Mesothelial cell of epicardium (in vitro differentiated cells): ENCODE measurements at regions not wholly inside any gene's neighbourhood (a gene's known extent, or its start where the extent isn't known, plus 50 kb on each side); places are given as distances from the start of the nearest gene placed in this dataset.
"Not testable (repeated sequence)": the region's sequence is repeated elsewhere in the genome, so short reads cannot be mapped to it uniquely, and the experiment has no call there.

ENCODE experiments used
- DNase-seq, 2 experiments: peaks; one replicate each; pipeline ENCODE4 v3.0.0; 2021; ENCODE audit warnings: low spot score in 2 of 2; ENCODE audit not compliant: unreplicated experiment in 2 of 2
- H3K27ac Mint-ChIP-seq: 2 replicates; pipeline ENCODE4 v1.8.0; 2021; ENCODE audit warnings: mixed read lengths
- H3K27me3 Mint-ChIP-seq: 2 replicates; pipeline ENCODE4 v1.8.0; 2021; ENCODE audit warnings: low read depth, mixed read lengths
- H3K36me3 Mint-ChIP-seq: 2 replicates; pipeline ENCODE4 v1.8.0; 2021; ENCODE audit warnings: mixed read lengths
- H3K4me1 Mint-ChIP-seq: 2 replicates; pipeline ENCODE4 v1.8.0; 2021; ENCODE audit warnings: mixed read lengths
- H3K4me3 Mint-ChIP-seq: 2 replicates; pipeline ENCODE4 v1.8.0; 2021; ENCODE audit warnings: mild to moderate bottlenecking, moderate library complexity, mixed read lengths
- H3K9me3 Mint-ChIP-seq: 2 replicates; pipeline ENCODE4 v1.8.0; 2021; ENCODE audit warnings: mixed read lengths
- TF ChIP-seq, protein P1 (sequence below): fragments of 200-600 bp; sonication (generic); IDR thresholded peaks from one replicate; pipeline ENCODE4 v1.5.0; 2021; ENCODE audit warnings: antibody characterized with exemption; ENCODE audit not compliant: unreplicated experiment

DNA sequence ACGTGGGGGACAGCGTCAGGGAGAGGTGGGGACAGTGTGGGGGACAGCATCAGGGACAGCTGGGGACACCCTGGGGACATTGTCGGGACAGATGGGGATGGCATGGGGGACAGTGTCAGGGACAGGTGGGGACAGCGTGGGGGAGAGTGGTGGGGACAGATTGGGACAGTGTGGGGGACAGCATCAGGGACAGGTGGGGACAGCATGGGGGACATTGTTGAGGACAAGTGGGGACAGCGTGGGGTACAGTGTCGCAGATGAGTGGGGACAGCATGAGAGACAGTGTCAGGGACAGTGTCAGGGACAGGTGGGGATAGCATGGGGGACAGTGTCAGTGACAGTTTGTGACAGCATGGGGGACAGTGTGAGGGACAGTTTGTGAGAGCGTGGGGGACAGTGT is 240.9 kb downstream of the TMEM121 start:
- Mint-ChIP-seq H3K27me3 (no peaks in the 10 kb centered on the region), H3K4me1 (no peaks in the 10 kb centered on the region), H3K9me3 (peaks cover 15% of the 10 kb centered on the region), H3K36me3 (peaks cover 3% of the 10 kb centered on the region), H3K4me3 (no peak overlapping the region), H3K27ac (no peak overlapping the region)
- no peak for DNase-seq
- TF ChIP-seq, protein P1, sequence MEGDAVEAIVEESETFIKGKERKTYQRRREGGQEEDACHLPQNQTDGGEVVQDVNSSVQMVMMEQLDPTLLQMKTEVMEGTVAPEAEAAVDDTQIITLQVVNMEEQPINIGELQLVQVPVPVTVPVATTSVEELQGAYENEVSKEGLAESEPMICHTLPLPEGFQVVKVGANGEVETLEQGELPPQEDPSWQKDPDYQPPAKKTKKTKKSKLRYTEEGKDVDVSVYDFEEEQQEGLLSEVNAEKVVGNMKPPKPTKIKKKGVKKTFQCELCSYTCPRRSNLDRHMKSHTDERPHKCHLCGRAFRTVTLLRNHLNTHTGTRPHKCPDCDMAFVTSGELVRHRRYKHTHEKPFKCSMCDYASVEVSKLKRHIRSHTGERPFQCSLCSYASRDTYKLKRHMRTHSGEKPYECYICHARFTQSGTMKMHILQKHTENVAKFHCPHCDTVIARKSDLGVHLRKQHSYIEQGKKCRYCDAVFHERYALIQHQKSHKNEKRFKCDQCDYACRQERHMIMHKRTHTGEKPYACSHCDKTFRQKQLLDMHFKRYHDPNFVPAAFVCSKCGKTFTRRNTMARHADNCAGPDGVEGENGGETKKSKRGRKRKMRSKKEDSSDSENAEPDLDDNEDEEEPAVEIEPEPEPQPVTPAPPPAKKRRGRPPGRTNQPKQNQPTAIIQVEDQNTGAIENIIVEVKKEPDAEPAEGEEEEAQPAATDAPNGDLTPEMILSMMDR = no peak

DNA sequence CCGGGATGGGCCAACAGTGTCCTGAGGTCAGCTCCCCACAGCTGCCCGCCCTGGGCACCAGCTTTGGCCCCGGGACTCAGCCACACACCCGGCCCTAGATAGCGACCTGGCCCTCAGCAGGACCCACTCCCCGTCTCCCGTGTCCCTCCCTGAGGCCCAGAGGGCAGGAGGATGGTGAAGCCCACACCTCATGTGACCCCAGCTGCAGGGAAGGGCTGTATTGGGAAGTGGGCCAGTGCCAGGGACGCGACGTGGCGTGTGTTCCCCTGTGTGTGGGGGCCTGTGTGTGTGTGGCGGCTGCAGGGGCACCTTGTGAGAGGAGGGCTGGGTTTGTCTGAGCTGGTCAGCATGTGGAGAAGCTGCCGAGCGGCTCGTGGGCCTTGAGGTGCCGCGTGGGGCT is 241.7 kb downstream of the TMEM121 start:
- DNase-seq, H3K27ac Mint-ChIP-seq, H3K36me3 Mint-ChIP-seq, H3K27me3 Mint-ChIP-seq, H3K4me3 Mint-ChIP-seq, H3K4me1 Mint-ChIP-seq: not testable (repeated sequence)
- H3K9me3 Mint-ChIP-seq = peaks cover 15% of the 10 kb centered on the region

DNA sequence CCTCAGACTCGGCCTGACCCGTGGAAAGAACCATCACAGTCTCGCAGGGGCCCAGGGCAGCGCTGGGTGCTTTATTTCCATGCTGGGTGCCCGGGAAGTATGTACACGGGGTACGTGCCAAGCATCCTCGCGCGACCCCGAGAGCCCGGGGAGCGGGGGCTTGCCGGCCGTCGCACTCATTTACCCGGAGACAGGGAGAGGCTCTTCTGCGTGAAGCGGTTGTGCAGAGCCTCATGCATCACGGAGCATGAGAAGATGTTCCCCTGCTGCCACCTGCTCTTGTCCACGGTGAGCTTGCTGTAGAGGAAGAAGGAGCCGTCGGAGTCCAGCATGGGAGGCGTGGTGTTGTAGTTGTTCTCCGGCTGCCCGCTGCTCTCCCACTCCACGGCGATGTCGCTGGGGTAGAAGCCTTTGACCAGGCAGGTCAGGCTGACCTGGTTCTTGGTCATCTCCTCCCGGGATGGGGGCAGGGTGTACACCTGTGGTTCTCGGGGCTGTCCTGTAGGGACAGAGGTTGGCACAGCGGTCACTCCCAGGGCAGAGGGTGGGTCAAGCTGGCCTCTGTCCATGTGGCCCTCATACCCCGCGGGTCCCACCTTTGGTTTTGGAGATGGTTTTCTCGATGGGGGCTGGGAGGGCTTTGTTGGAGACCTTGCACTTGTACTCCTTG is 242.8 kb downstream of the TMEM121 start:
- not testable (repeated sequence) for H3K4me3 Mint-ChIP-seq, DNase-seq
- peaks cover 20% of the 10 kb centered on the region for H3K9me3 Mint-ChIP-seq

DNA sequence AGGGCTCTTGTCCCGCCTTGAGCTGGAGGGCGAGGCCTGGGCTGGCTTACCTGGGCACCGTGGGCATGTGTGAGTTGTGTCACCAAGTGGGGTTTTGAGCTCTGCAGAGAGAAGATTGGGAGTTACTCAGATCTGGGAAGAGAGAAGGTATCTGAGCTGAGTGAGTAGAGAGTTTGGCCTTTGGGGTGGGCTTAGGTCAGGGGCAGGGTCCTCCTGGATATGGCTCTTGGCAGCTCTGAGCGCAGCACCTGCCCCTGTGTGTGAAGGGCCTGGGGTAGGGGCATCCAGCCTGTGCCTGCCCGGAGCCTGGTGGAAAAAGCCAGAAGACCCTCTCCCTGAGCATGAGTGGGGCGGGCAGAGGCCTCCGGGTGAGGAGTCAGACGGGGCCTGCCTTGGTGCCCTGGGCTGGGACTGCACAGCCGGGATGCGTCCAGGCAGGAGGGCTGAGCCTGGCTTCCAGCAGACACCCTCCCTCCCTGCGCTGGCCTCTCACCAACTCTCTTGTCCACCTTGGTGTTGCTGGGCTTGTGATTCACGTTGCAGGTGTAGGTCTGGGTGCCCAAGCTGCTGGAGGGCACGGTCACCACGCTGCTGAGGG is 244.3 kb downstream of the TMEM121 start:
- not testable (repeated sequence) for H3K4me3 Mint-ChIP-seq, DNase-seq, H3K36me3 Mint-ChIP-seq, H3K27me3 Mint-ChIP-seq, H3K4me1 Mint-ChIP-seq, H3K27ac Mint-ChIP-seq
- H3K9me3 Mint-ChIP-seq = peaks cover 26% of the 10 kb centered on the region

More for the DNA sequence above, 242.8 kb downstream of the TMEM121 start:
- H3K27ac Mint-ChIP-seq, H3K27me3 Mint-ChIP-seq, H3K4me1 Mint-ChIP-seq, H3K36me3 Mint-ChIP-seq: not testable (repeated sequence)

DNA sequence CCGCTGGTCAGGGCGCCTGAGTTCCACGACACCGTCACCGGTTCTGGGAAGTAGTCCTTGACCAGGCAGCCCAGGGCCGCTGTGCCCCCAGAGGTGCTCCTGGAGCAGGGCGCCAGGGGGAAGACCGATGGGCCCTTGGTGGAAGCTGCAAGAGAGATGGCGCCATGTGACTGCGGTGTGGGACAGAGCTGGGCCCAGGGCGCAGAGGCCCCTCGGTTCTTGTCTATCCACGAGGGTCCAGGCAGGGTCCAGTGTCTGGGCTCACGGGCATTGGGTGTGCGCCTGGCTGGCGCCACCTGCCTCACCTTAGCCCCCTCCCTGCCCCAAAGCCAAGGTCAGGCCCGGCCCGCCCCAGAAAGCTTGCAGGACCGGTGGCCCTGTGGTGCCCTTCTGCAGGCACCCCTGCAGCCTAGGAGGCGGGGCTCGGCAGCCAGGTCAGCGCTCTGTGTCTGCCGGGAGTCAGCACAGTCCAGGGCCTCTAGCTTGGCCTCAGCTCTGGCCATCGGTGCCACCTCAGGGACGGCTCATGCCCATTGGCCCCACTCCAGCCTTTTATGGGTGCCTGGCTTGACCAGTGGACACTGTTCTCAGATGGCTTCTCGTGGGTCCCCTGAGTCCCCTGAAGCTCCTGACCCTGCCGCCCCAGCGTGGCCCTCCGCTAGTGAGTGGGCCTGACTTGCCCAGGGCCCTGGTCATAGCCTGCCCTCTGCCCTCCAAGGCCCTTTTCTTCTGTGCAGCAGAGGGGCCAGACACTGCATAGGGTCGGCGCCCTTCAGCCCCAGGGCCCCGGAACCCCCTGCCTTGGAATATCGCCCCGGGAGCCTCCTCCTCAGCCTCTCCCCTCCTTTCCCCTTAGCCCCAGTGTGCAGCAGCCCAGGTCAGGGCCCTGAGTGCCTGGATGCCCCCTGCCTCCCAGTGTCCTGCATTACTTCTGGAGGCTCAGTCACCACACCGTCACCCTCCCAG is 245.2 kb downstream of the TMEM121 start:
- H3K4me1 Mint-ChIP-seq, H3K27me3 Mint-ChIP-seq, H3K27ac Mint-ChIP-seq, H3K4me3 Mint-ChIP-seq, H3K36me3 Mint-ChIP-seq, DNase-seq: not testable (repeated sequence)
- peaks cover 25% of the 10 kb centered on the region for H3K9me3 Mint-ChIP-seq

DNA sequence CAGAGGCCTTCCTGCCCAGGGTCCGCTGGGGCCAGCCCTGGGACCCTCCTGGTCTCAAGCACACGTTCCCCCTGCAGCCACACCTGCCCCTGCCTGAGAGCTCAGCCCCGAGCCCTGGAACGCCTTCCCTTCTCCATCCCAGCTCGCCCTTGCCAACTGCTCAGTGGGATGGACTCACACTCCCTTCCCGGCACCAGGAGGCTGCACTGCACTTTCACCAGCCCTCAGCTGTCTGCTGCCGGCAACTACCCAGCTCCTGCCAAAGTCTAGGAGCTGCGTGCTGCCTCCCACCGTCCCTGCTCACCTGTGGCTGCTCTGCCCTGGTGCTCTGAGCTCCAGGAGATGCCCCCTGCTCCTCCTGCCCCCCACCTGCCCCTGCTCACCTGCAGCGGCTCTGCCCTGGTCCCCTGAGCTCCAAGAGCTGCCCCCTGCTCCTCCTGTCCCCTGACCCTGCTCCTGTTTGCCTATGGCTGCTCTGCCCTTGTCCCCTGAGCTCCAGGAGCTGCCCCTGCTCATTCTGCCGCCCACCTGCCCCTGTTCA is 246.4 kb downstream of the TMEM121 start:
- peaks cover 32% of the 10 kb centered on the region for H3K9me3 Mint-ChIP-seq
- H3K27me3 Mint-ChIP-seq, H3K4me1 Mint-ChIP-seq, H3K36me3 Mint-ChIP-seq, H3K4me3 Mint-ChIP-seq, DNase-seq, H3K27ac Mint-ChIP-seq: not testable (repeated sequence)

DNA sequence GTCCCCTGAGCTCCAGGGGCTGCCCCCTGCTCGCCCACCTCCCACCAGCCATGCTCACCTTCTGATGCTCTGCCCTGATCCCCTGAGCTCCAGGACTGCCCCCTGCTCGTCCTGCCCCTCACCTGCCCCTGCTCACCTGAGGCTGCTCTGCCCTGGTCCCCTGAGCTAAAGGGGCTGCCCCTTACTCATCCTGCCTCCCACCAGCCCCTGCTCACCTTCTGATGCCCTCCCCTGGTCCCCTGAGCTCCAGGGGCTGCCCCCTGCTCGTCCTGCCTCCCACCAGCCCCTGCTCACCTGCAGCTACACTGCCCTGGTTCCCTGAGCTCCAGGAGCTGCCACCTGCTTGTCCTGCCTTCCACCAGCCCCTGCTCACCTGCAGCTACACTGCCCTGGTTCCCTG is 247.2 kb downstream of the TMEM121 start:
- TF ChIP-seq, protein P1 = no peak
- Mint-ChIP-seq H3K27me3 (no peaks in the 10 kb centered on the region), H3K27ac (no peak overlapping the region), H3K36me3 (peaks cover 2% of the 10 kb centered on the region), H3K4me3 (no peak overlapping the region), H3K9me3 (peaks cover 40% of the 10 kb centered on the region), H3K4me1 (no peaks in the 10 kb centered on the region)
- DNase-seq = no peak

DNA sequence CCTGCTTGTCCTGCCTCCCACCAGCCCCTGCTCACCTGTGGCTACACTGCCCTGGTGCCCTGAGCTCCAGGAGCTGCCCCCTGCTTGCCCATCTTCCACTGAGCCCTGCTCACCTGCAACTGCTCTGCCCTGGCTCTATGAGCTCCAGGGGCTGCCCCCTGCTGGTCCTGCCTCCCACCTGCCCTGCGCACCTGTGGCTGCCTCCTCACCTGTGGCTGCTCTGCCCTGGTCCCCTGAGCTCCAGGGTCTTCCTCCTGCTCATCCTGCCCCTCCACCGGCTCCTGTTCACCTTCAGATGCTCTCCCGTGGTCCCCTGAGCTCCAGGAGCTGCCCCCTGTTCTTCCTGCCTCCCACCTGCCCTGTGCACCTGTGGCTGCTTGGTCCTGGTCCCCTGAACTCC is 247.6 kb downstream of the TMEM121 start:
- TF ChIP-seq, protein P1 = no peak
- H3K27ac Mint-ChIP-seq = no peak overlapping the region

DNA sequence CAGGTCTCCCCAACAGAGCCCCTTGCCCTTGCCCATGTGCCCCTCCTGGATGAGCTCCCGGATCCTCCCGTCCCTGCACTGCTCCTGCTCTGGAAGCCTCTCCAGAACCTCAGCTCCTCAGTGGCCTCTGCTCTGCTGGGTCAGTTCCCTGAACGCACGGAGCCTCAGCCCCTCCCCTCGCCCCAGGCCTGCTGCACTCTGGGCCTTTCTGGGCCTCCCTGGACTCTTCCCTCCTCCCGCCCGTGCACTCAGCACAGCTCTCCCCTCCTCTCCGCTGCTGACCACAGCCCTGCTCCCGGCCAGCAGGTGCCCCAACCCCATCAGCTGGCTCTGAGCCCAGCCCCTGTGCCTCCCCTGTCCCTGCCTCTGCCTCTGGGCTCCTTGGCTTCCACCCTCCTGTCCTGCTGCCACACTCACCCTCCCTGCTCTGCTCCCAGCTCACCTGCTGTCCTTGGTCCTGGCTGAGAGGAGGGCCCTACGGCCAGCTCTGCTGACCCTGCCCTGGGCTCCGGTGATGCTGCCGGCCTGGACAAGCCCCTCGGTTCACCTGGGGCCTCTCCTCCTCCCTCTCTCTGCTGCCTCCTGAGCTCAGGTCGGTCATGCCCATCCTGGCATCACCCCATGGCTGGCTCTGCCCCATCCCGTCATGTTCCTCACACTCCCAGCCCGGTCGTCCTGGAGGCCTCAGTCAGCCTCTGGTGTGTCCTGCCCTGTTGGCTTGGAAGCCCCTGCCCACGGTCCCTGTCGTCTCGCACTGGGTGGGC is 248.4 kb downstream of the TMEM121 start:
- not testable (repeated sequence) for H3K27me3 Mint-ChIP-seq, H3K36me3 Mint-ChIP-seq, DNase-seq, H3K4me3 Mint-ChIP-seq, H3K27ac Mint-ChIP-seq, H3K4me1 Mint-ChIP-seq
- peaks cover 49% of the 10 kb centered on the region for H3K9me3 Mint-ChIP-seq

More for the DNA sequence above, 247.6 kb downstream of the TMEM121 start:
- no peak overlapping the region for H3K4me3 Mint-ChIP-seq
- no peaks in the 10 kb centered on the region for H3K4me1 Mint-ChIP-seq
- H3K36me3 Mint-ChIP-seq = peaks cover 2% of the 10 kb centered on the region
- H3K27me3 Mint-ChIP-seq = no peaks in the 10 kb centered on the region
- DNase-seq = no peak
- peaks cover 44% of the 10 kb centered on the region for H3K9me3 Mint-ChIP-seq
